Breast epithelium (tissue), 3 donors: ENCODE measurements at regions not wholly inside any gene's neighbourhood (a gene's known extent, or its start where the extent isn't known, plus 50 kb on each side); places are given as distances from the start of the nearest gene placed in this dataset.

ENCODE experiments used
- CTCF ChIP-seq, 3 donors: fragments of 450-650 bp; IDR thresholded peaks; one replicate each; pipeline ENCODE4 v1.5.1; 2016 to 2017; ENCODE audit warnings: antibody characterized with exemption in 3 of 3, mild to moderate bottlenecking in 3 of 3, moderate library complexity in 3 of 3
- POLR2A ChIP-seq: fragments of 450-650 bp; IDR thresholded peaks from one replicate; pipeline ENCODE4 v1.6.1; 2016; ENCODE audit warnings: antibody characterized with exemption, mild to moderate bottlenecking, moderate library complexity
- POLR2AphosphoS5 ChIP-seq, 3 donors: sonication (generic); formaldehyde crosslinking; IDR thresholded peaks; one replicate each; pipeline ENCODE4 v1.6.1; 2017; ENCODE audit warnings: antibody characterized with exemption in 3 of 3

GRCh38 chr18:56488739-56489138 lies 149.7 kb downstream of the TXNL1 start:
- TF ChIP-seq CTCF (IDR thresholded peaks at IDR 0.05): no peak
- TF ChIP-seq POLR2AphosphoS5 (IDR thresholded peaks at IDR 0.05): no peak
- no peak for TF ChIP-seq POLR2A
